ENCODE measurements at regions not wholly inside any gene's neighbourhood (a gene's known extent, or its start where the extent isn't known, plus 50 kb on each side); places are given as distances from the start of the nearest gene placed in this dataset.

GRCh38 chr2:5410991-5411700 is 281.0 kb upstream of the SOX11 start:
- no peak for TF ChIP-seq CTCF (IDR thresholded peaks at IDR 0.05; ENCODE audit: extremely low read depth, missing control alignments)
- DNase-seq (ENCODE audit: low spot score) = no peak

GRCh38 chr2:5412001-5412400 is 280.2 kb upstream of the SOX11 start:
- no peak for TF ChIP-seq CTCF (IDR thresholded peaks at IDR 0.05; ENCODE audit: extremely low read depth, missing control alignments)
- no peak for DNase-seq (ENCODE audit: low spot score)

- TF ChIP-seq CTCF (IDR thresholded peaks at IDR 0.05; ENCODE audit: extremely low read depth, missing control alignments) = no peak
Observed at GRCh38 chr2:5433855-5434254, 258.3 kb upstream of the SOX11 start.

DNA sequence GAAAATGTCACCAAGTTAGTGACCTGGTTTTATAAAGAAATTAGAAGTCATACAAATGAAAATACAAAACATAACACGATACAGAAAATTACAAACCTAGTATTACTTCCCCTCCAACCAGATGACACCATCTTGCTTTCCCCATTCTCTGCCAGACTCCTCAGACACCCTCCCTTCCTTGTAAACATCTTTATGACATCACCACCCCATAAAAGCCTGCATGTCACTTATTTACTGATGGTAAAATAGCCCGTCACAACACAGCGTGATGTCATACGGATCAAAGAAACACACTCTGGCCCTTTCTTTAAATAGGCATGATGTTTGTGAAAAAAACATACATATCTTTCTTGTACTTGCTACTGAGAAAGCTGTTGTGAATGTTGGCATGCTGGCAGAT is 254.8 kb upstream of the SOX11 start:
- TF ChIP-seq CTCF (IDR thresholded peaks at IDR 0.05; ENCODE audit: extremely low read depth, missing control alignments) = no peak
- no peak for DNase-seq (ENCODE audit: low spot score)

More at GRCh38 chr2:5433855-5434254, 258.3 kb upstream of the SOX11 start:
- DNase-seq (ENCODE audit: low spot score) = no peak

- DNase-seq (ENCODE audit: low spot score) = no peak
- no peak for TF ChIP-seq CTCF (IDR thresholded peaks at IDR 0.05; ENCODE audit: extremely low read depth, missing control alignments)
Observed at GRCh38 chr2:5440174-5440573, 252.0 kb upstream of the SOX11 start.

DNA sequence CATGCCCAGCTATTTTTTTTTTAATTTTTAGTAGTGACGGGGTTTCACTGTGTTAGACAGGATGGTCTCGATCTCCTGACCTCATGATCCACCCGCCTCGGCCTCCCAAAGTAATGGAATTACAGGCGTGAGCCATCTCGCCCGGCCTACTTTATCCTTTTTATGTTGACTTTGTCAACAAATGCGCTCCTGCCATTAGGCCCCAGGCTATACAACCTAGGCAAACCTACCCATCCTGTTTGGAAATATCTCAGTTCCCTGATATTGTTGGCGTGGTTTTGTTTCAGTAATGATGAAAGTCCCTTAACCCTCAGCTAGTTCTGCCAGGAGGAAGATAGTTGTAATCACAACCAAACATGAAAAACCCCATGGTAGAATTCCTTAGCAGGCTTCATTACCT is 249.4 kb upstream of the SOX11 start:
- no peak for TF ChIP-seq CTCF (IDR thresholded peaks at IDR 0.05; ENCODE audit: extremely low read depth, missing control alignments)
- DNase-seq (ENCODE audit: low spot score) = no peak

GRCh38 chr2:5444168-5444567 is 248.0 kb upstream of the SOX11 start:
- TF ChIP-seq CTCF (IDR thresholded peaks at IDR 0.05; ENCODE audit: extremely low read depth, missing control alignments) = no peak
- no peak for DNase-seq (ENCODE audit: low spot score)

Data from GM20000 (cell line).